Osteocyte (in vitro differentiated cells): ENCODE measurements at regions not wholly inside any gene's neighbourhood (a gene's known extent, or its start where the extent isn't known, plus 50 kb on each side); places are given as distances from the start of the nearest gene placed in this dataset.

Experiments used
- DNase-seq: peaks from one replicate; pipeline ENCODE4 v3.0.0; 2021; ENCODE audit warnings: mixed read lengths; ENCODE audit not compliant: unreplicated experiment; ENCODE audit errors: extremely low spot score
- H3K27ac Mint-ChIP-seq: one replicate; pipeline ENCODE4 v1.8.0; 2021; ENCODE audit warnings: mild to moderate bottlenecking, mixed read lengths; ENCODE audit not compliant: unreplicated experiment
- H3K27me3 Mint-ChIP-seq: one replicate; pipeline ENCODE4 v1.8.0; 2021; ENCODE audit warnings: mixed read lengths; ENCODE audit not compliant: unreplicated experiment
- H3K36me3 Mint-ChIP-seq: one replicate; pipeline ENCODE4 v1.8.0; 2021; ENCODE audit warnings: mixed read lengths; ENCODE audit not compliant: unreplicated experiment
- H3K4me1 Mint-ChIP-seq: one replicate; pipeline ENCODE4 v1.8.0; 2021; ENCODE audit warnings: mixed read lengths; ENCODE audit not compliant: unreplicated experiment
- H3K4me3 Mint-ChIP-seq: one replicate; pipeline ENCODE4 v1.8.0; 2021; ENCODE audit warnings: mild to moderate bottlenecking, moderate library complexity, mixed read lengths; ENCODE audit not compliant: unreplicated experiment
- H3K9me3 Mint-ChIP-seq: one replicate; pipeline ENCODE4 v1.8.0; 2021; ENCODE audit warnings: mixed read lengths; ENCODE audit not compliant: unreplicated experiment
- TF ChIP-seq, protein P1 (sequence below): fragments of 200-600 bp; sonication (generic); IDR thresholded peaks from 2 replicates; pipeline ENCODE4 v1.5.0; 2021; ENCODE audit warnings: antibody characterized with exemption, mild to moderate bottlenecking, moderate library complexity

GRCh38 chr11:26021017-26021416, 310.9 kb upstream of the ANO3 start:
- H3K4me1 Mint-ChIP-seq: peaks cover 2% of the 10 kb centered on the region
- no peak for DNase-seq
- no peaks in the 10 kb centered on the region for H3K9me3 Mint-ChIP-seq
- no peak overlapping the region for H3K27ac Mint-ChIP-seq
- peaks cover 3% of the 10 kb centered on the region for H3K27me3 Mint-ChIP-seq
- no peak overlapping the region for H3K4me3 Mint-ChIP-seq
- TF ChIP-seq, protein P1, sequence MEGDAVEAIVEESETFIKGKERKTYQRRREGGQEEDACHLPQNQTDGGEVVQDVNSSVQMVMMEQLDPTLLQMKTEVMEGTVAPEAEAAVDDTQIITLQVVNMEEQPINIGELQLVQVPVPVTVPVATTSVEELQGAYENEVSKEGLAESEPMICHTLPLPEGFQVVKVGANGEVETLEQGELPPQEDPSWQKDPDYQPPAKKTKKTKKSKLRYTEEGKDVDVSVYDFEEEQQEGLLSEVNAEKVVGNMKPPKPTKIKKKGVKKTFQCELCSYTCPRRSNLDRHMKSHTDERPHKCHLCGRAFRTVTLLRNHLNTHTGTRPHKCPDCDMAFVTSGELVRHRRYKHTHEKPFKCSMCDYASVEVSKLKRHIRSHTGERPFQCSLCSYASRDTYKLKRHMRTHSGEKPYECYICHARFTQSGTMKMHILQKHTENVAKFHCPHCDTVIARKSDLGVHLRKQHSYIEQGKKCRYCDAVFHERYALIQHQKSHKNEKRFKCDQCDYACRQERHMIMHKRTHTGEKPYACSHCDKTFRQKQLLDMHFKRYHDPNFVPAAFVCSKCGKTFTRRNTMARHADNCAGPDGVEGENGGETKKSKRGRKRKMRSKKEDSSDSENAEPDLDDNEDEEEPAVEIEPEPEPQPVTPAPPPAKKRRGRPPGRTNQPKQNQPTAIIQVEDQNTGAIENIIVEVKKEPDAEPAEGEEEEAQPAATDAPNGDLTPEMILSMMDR: no peak
- H3K36me3 Mint-ChIP-seq: no peaks in the 10 kb centered on the region

DNA sequence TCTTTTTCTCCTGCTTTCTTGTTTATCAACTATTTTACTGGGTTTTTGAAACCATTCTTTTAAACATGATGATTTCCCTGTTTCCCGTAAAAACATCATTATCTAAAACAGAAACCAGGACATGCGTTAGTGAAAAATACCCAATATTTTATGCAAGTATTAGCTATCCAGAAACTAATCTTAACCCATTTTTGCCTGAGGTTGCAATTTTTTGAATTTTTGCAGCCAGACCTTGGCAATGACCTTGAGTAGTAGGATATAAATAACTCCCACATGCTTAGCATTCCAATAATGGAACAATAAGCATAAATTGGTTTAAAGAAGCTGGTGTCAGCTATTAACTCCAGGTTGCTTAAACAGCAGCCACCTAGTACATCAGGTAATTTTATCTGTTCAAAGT, 308.9 kb upstream of the ANO3 start:
- DNase-seq: no peak
- Mint-ChIP-seq H3K4me1 (peaks cover 2% of the 10 kb centered on the region), H3K27ac (no peak overlapping the region), H3K27me3 (peaks cover 3% of the 10 kb centered on the region), H3K9me3 (no peaks in the 10 kb centered on the region), H3K36me3 (no peaks in the 10 kb centered on the region), H3K4me3 (no peak overlapping the region)
- TF ChIP-seq, protein P1: no peak

DNA sequence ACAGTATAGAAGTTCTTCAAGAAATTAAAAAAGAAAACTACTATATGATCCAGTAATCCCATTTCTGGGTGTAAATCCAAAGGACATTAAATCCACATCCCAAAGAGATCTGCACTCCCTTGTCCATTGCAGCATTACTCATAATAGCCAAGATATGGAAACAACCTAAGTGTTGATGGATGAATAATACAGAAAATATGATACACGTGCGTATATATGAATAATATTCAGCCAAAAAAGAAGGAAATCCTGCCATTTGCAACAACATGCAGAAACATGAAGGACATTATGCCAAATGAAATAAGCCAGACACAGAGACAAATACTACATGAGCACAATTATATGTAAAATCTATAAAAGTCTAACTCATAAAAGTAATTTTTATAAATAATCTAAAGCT, 306.3 kb upstream of the ANO3 start:
- no peak overlapping the region for H3K27ac Mint-ChIP-seq
- H3K9me3 Mint-ChIP-seq: no peaks in the 10 kb centered on the region
- H3K27me3 Mint-ChIP-seq: peaks cover 3% of the 10 kb centered on the region
- peaks cover 2% of the 10 kb centered on the region for H3K4me1 Mint-ChIP-seq
- no peaks in the 10 kb centered on the region for H3K36me3 Mint-ChIP-seq
- H3K4me3 Mint-ChIP-seq: no peak overlapping the region
- DNase-seq: no peak
- TF ChIP-seq, protein P1: no peak

DNA sequence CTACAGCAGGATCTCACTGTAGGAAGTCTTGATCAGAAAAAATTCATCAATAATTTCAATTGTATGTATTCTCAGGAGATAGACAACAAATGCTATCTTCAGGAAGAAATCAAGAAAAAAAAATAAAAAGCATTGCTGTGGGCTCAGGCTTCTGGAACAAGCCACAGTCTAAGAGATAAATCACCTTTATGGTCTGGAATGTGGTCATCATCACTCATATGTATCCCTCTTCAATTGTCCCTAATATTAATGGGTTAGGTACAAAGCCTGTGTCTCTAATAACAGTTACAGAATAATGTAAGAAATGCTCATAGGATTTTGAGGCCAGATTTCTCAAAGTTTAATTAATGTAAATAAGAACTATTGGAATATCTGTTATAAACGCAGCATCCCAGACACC, 305.9 kb upstream of the ANO3 start:
- no peaks in the 10 kb centered on the region for H3K36me3 Mint-ChIP-seq
- no peak overlapping the region for H3K27ac Mint-ChIP-seq
- no peaks in the 10 kb centered on the region for H3K9me3 Mint-ChIP-seq
- peaks cover 2% of the 10 kb centered on the region for H3K4me1 Mint-ChIP-seq
- no peak for DNase-seq
- H3K4me3 Mint-ChIP-seq: no peak overlapping the region
- H3K27me3 Mint-ChIP-seq: no peaks in the 10 kb centered on the region
- TF ChIP-seq, protein P1: no peak

GRCh38 chr11:26027887-26028286, 304.0 kb upstream of the ANO3 start:
- no peaks in the 10 kb centered on the region for H3K36me3 Mint-ChIP-seq
- peaks cover 2% of the 10 kb centered on the region for H3K4me1 Mint-ChIP-seq
- H3K9me3 Mint-ChIP-seq: no peaks in the 10 kb centered on the region
- no peaks in the 10 kb centered on the region for H3K27me3 Mint-ChIP-seq
- TF ChIP-seq, protein P1: no peak
- no peak overlapping the region for H3K27ac Mint-ChIP-seq
- no peak overlapping the region for H3K4me3 Mint-ChIP-seq
- no peak for DNase-seq
